ENCODE measurements at regions not wholly inside any gene's neighbourhood (a gene's known extent, or its start where the extent isn't known, plus 50 kb on each side); places are given as distances from the start of the nearest gene placed in this dataset.

DNA sequence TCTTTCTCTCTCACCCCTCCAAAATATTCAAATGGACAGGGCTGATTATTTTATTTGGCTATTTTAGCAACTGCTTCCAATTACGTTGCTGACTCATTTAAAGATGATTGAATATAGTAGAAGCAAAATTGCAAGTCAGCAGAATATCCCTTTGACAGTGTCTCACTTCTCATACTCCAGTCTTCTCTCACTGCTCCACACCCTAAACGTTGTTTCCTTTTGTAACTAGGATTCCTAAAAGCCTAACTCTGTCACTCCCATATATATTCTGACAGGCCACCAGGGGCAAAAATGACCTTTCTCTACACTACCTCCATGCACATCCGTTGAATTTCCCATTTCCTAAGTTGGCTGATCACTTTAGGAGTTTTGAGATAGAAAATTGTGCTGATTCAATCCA, 351.1 kb downstream of the RND3 start:
- intact Hi-C loops (cut with micrococcal nuclease; ENCODE audit: unreplicated experiment) = no loop called here
- Histone ChIP-seq H3K4me1 (replicated peaks; ENCODE audit: insufficient read depth) (peaks cover 5% of the 10 kb centered on the region; the same call in 1 of the 2 replicates), H3K27ac (no peak overlapping the region), H3K9me3 (ENCODE audit: insufficient read depth, low read depth) (peaks cover 3% of the 10 kb centered on the region; the same call in 1 of the 2 replicates), H2AFZ (no peak overlapping the region), H3F3A (ENCODE audit: insufficient read depth, low read depth) (no peaks in the 10 kb centered on the region), H3K27me3 (ENCODE audit: insufficient read depth, low read depth) (no peaks in the 10 kb centered on the region), H3K9me2 (ENCODE audit: insufficient read depth) (no peaks in the 10 kb centered on the region), H4K20me1 (ENCODE audit: insufficient read depth) (no peaks in the 10 kb centered on the region), H3K4me3 (no peak overlapping the region), H3K79me2 (ENCODE audit: low read depth) (no peaks in the 10 kb centered on the region), H3K4me2 (no peak overlapping the region), H3K36me3 (ENCODE audit: low read depth) (no peaks in the 10 kb centered on the region)
- no TSS peak for BruUV-seq (replicated peaks)
- TF ChIP-seq CTCF (conservative IDR thresholded peaks at IDR 0.05) (no peak), EZH2 (IDR thresholded peaks at IDR 0.05; ENCODE audit: low read depth) (no peak)
- no peak for DNase-seq
- ChIA-PET CTCF (no interaction called here), POLR2A (ENCODE audit: unreplicated experiment) (no interaction called here)

DNA sequence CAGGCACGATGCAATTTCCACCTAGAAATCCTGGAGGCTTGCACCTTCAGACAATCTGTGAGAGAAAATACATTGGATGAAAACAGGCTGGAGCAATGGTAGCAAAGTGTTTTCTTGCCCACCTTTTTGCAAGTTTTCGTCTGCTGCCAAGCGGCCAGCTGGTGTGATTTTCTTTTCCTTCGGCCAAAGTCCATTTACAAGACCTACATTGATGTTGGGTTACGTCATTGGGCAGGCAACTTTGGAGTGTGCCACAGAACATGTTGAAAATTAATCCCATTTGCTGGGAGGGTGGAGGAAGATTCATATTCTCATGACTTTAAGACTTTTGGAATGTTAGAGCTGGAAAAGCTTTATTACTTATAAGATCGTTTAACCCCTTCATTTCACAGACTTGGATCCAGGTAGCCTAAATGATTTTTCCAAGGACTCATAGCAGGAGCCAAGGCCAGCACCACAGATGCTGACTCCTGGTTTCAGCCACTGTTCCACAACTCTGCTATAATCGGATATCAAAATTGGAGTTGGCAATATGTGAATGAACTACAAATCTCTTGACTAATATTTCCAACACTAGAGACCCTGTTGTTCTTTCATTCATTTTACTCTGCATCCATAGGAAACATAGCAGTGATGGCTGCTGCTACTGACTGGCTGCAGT, 352.1 kb downstream of the RND3 start:
- no peak overlapping the region for H2AFZ ChIP-seq
- no peaks in the 10 kb centered on the region for H3K27me3 ChIP-seq (ENCODE audit: insufficient read depth, low read depth)
- ChIA-PET CTCF (no interaction called here), POLR2A (ENCODE audit: unreplicated experiment) (interaction anchor here (0.6 kb wide), 1 partner anchor 337 kb away, joined by 7 read pairs; no protein-coding TSS in a partner anchor)
- intact Hi-C loops (cut with micrococcal nuclease; ENCODE audit: unreplicated experiment) = no loop called here
- no peak for TF ChIP-seq CTCF (conservative IDR thresholded peaks at IDR 0.05)
- H3K9me2 ChIP-seq (ENCODE audit: insufficient read depth) = no peaks in the 10 kb centered on the region
- no peak overlapping the region for H3K4me2 ChIP-seq
- no peaks in the 10 kb centered on the region for H4K20me1 ChIP-seq (ENCODE audit: insufficient read depth)
- H3K9me3 ChIP-seq (ENCODE audit: insufficient read depth, low read depth) = no peaks in the 10 kb centered on the region; the same call in 1 of the 2 replicates
- no peak overlapping the region for H3K4me3 ChIP-seq
- no peak for DNase-seq
- no TSS peak for BruUV-seq (replicated peaks)
- H3K36me3 ChIP-seq (ENCODE audit: low read depth) = no peaks in the 10 kb centered on the region
- no peak overlapping the region for H3K27ac ChIP-seq
- peaks cover 5% of the 10 kb centered on the region; the same call in 1 of the 2 replicates for H3K4me1 ChIP-seq (replicated peaks; ENCODE audit: insufficient read depth)
- H3F3A ChIP-seq (ENCODE audit: insufficient read depth, low read depth) = no peaks in the 10 kb centered on the region
- no peaks in the 10 kb centered on the region for H3K79me2 ChIP-seq (ENCODE audit: low read depth)

DNA sequence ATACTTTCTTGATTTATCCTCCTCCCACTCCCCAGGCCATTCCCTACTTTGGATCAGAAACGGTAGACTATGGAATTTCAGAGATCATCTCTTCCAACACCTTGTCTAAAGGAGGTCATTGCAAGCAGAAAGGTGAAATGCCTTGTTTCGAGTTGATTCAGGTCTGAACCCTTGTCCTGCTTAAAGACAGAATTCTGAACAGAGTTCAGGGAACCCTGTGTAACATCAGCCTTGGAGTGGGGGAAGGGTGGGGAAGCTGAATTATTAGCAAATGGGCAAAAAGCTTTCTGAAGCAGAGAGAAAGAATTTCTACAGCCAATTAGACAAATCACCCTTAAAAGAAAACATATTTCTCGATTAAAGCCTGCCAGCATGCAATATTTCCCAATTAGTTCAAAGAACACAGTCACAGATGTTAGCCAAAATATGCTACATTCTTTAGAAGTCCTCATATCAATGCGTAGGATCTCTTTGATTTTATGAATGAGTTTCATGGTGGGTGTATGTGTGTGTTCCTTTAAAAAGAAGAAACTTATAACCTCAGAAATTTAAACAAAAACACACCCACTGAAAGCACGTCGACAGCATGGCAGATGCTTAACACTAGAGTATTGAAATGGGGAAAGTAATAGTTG, 353.1 kb downstream of the RND3 start:
- DNase-seq = no peak
- CTCF ChIA-PET = no interaction called here
- H3K79me2 ChIP-seq (ENCODE audit: low read depth) = no peaks in the 10 kb centered on the region
- H3K9me3 ChIP-seq (ENCODE audit: insufficient read depth, low read depth) = no peaks in the 10 kb centered on the region; the same call in 1 of the 2 replicates
- H3K27ac ChIP-seq = peak overlapping the region; percentile 74
- POLR2A ChIA-PET (ENCODE audit: unreplicated experiment) = interaction anchor here (0.6 kb wide), 1 partner anchor 338 kb away, joined by 7 read pairs; no protein-coding TSS in a partner anchor
- no peaks in the 10 kb centered on the region for H4K20me1 ChIP-seq (ENCODE audit: insufficient read depth)
- H3K4me3 ChIP-seq = no peak overlapping the region
- H3K9me2 ChIP-seq (ENCODE audit: insufficient read depth) = no peaks in the 10 kb centered on the region
- H3K36me3 ChIP-seq (ENCODE audit: low read depth) = no peaks in the 10 kb centered on the region
- no peaks in the 10 kb centered on the region for H3K27me3 ChIP-seq (ENCODE audit: insufficient read depth, low read depth)
- TF ChIP-seq CTCF (conservative IDR thresholded peaks at IDR 0.05) = no peak
- TF ChIP-seq EZH2 (IDR thresholded peaks at IDR 0.05; ENCODE audit: low read depth) = no peak
- TSS peak; percentile 98 for BruUV-seq (replicated peaks)
- no peaks in the 10 kb centered on the region for H3F3A ChIP-seq (ENCODE audit: insufficient read depth, low read depth)
- H3K4me1 ChIP-seq (replicated peaks; ENCODE audit: insufficient read depth) = peaks cover 5% of the 10 kb centered on the region; the same call in 1 of the 2 replicates
- H2AFZ ChIP-seq = no peak overlapping the region
- intact Hi-C loops (cut with micrococcal nuclease; ENCODE audit: unreplicated experiment) = no loop called here
- H3K4me2 ChIP-seq = no peak overlapping the region

All from PC-9 (cell line).